Right atrium auricular region (tissue), 2 donors: ENCODE measurements at regions not wholly inside any gene's neighbourhood (a gene's known extent, or its start where the extent isn't known, plus 50 kb on each side); places are given as distances from the start of the nearest gene placed in this dataset.

Experiments
- DNase-seq: peaks from one replicate; pipeline ENCODE4 v3.0.0-alpha.2; 2019; ENCODE audit warnings: low spot score
- H3K27ac ChIP-seq, 2 donors: fragments of 200-600 bp; sonication (generic); 1 replicate in 1 of 2; 2 replicates in 1 of 2; pipeline ENCODE4 v1.5.1; 2016 to 2019
- H3K27me3 ChIP-seq, 2 donors: fragments of 200-600 bp; sonication (generic); one replicate each; pipeline versions ENCODE4 v1.5.1 to v1.6.0; 2017 to 2019
- H3K36me3 ChIP-seq: fragments of 200-600 bp; sonication (generic); one replicate; pipeline ENCODE4 v1.5.1; 2016
- H3K4me1 ChIP-seq, 2 donors: fragments of 200-600 bp; sonication (generic); one replicate each; pipeline versions ENCODE4 v1.5.1 to v1.6.0; 2017 to 2019
- H3K4me3 ChIP-seq, 2 donors: fragments of 200-600 bp; sonication (generic); 1 replicate in 1 of 2; 2 replicates in 1 of 2; pipeline ENCODE4 v1.5.1; 2017 to 2019; ENCODE audit warnings: mild to moderate bottlenecking in 1 of 2, moderate library complexity in 1 of 2
- H3K9me3 ChIP-seq, 2 donors: fragments of 200-600 bp; sonication (generic); one replicate each; pipeline ENCODE4 v1.5.1; 2019
- TF ChIP-seq, protein P1 (sequence below), 2 donors: fragments of 200-600 bp; sonication (generic); IDR thresholded peaks; one replicate each; pipeline ENCODE4 v1.5.1; 2019; ENCODE audit warnings: antibody characterized with exemption in 2 of 2

DNA sequence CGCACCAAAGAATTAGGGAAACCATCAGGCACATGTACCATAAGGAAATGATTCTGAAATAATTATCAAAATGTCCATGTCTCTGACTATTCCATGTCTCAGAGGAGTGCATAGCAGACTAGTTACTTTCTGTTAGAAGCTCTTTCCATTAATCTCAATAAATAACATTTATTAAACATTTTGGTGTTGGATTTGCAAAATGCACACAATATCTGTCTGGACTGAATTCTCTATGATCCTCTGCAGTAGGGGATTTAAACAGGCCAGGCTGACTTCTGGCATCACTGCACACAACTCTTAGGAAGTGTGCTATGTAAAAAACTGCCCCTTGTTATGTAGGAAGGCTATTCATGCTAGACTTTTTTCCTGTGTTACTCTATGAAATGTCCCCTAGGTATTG is 283.3 kb upstream of the CDH5 start:
- no peak for DNase-seq
- Histone ChIP-seq H3K27ac (no peak overlapping the region), H3K9me3 (no peaks in the 10 kb centered on the region), H3K27me3 (no peaks in the 10 kb centered on the region), H3K4me1 (peaks cover 0 to 7% of the 10 kb centered on the region in 2 donors), H3K36me3 (no peaks in the 10 kb centered on the region), H3K4me3 (no peak overlapping the region)
- TF ChIP-seq, protein P1, sequence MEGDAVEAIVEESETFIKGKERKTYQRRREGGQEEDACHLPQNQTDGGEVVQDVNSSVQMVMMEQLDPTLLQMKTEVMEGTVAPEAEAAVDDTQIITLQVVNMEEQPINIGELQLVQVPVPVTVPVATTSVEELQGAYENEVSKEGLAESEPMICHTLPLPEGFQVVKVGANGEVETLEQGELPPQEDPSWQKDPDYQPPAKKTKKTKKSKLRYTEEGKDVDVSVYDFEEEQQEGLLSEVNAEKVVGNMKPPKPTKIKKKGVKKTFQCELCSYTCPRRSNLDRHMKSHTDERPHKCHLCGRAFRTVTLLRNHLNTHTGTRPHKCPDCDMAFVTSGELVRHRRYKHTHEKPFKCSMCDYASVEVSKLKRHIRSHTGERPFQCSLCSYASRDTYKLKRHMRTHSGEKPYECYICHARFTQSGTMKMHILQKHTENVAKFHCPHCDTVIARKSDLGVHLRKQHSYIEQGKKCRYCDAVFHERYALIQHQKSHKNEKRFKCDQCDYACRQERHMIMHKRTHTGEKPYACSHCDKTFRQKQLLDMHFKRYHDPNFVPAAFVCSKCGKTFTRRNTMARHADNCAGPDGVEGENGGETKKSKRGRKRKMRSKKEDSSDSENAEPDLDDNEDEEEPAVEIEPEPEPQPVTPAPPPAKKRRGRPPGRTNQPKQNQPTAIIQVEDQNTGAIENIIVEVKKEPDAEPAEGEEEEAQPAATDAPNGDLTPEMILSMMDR (IDR thresholded peaks at IDR 0.05): no peak

DNA sequence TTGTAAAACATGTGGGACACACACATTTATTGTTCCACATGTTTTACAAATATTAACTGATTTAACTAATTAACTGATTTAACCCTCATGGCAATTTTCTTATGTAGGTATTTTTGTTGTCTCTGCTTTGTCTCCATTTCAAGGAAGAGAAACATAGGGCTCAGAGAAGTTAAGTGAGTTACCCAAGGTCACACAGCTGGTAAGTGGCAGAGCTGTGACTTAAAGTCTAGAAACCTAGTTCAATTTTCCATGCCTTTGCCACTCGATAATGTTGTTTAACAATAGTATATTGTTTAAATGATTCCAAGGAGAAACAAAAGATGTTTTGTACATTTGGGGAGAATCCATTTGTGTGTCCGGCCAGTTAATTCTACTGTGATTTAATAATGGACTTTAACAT is 284.1 kb upstream of the CDH5 start:
- Histone ChIP-seq H3K4me3 (no peak overlapping the region), H3K4me1 (peaks cover 0 to 7% of the 10 kb centered on the region in 2 donors), H3K9me3 (no peaks in the 10 kb centered on the region), H3K27me3 (no peaks in the 10 kb centered on the region), H3K36me3 (no peaks in the 10 kb centered on the region), H3K27ac (no peak overlapping the region)
- TF ChIP-seq, protein P1 (IDR thresholded peaks at IDR 0.05): no peak
- DNase-seq: no peak

DNA sequence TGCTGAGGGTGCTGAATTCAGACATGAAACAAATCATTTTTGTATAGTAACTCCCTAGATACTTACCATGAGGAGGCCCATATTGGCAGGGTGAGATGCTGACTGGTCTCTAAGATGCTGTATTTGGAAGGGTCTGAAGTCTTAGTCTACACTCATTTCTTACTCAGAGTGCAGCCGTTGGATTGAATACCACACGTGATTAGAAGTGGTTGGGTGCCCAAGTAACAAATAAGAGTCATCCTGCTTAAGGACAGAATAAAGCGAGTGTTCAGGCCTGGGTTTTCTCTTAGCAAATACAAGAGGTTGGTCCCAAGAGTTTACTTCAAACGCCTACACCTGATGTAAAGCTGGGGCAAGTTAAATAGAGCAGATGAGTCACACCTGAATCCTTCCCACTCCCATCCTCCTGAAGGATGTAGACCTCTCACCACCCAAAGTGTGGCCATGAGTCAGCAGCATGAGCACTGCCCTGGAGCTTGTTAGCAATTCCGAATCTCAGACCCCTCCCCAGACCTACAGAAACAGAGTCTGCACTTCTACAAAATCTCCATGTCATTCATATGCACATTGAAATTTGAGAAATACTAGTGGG is 284.6 kb upstream of the CDH5 start:
- Histone ChIP-seq H3K9me3 (no peaks in the 10 kb centered on the region), H3K27ac (no peak overlapping the region), H3K4me3 (no peak overlapping the region), H3K27me3 (no peaks in the 10 kb centered on the region), H3K36me3 (no peaks in the 10 kb centered on the region), H3K4me1 (peaks cover 0 to 7% of the 10 kb centered on the region in 2 donors)
- TF ChIP-seq, protein P1 (IDR thresholded peaks at IDR 0.05): no peak
- DNase-seq: no peak

GRCh38 chr16:66079671-66080334 is 286.7 kb upstream of the CDH5 start:
- TF ChIP-seq, protein P1 (IDR thresholded peaks at IDR 0.05): no peak
- Histone ChIP-seq H3K9me3 (no peaks in the 10 kb centered on the region), H3K27ac (no peak overlapping the region), H3K27me3 (no peaks in the 10 kb centered on the region), H3K36me3 (no peaks in the 10 kb centered on the region), H3K4me3 (no peak overlapping the region), H3K4me1 (peaks cover 0 to 7% of the 10 kb centered on the region in 2 donors)
- DNase-seq: no peak

DNA sequence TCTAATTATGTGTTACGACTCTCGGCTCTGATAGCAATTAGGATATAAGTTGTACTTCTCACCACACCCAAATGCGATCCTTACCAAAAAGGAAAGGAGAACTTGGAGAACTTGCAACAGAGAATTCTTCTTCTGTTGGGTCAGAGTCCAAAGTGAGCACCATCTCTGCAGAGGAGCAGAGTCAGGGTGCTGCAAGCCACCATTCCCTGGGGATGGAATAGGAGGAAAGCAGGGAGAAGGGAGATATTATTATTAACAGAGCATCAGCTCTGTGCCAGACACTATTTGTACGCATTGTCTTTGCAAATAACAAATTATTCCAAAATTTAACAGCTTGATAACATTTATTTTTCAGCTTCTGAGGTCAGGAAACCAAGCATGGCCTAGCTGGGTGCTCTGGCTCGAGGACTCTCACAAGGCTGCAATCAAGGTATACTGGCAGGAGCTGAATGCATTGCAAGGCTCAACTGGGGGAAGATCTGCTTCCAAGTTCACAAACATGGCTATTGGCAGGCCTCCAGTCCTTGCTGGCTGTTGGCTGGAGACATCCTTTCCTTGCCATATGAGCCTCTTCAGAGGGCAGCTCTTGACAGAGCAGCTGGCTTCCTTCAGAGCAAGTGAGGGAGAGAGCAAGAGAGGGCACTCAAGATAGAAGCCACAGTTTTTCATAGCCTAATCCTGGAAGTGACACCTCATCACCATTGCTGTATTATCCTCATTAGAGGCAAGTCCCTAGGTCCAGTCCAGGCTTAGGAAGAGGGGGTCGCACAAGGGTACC is 296.2 kb upstream of the CDH5 start:
- H3K4me3 ChIP-seq: no peak overlapping the region
- peaks cover 0 to 16% of the 10 kb centered on the region in 2 donors for H3K4me1 ChIP-seq
- H3K27ac ChIP-seq: no peak overlapping the region
- no peaks in the 10 kb centered on the region for H3K27me3 ChIP-seq
- H3K9me3 ChIP-seq: no peaks in the 10 kb centered on the region
- DNase-seq: no peak
- H3K36me3 ChIP-seq: no peaks in the 10 kb centered on the region
- TF ChIP-seq, protein P1 (IDR thresholded peaks at IDR 0.05): no peak
